GF-D8 (cell line): ENCODE measurements at regions not wholly inside any gene's neighbourhood (a gene's known extent, or its start where the extent isn't known, plus 50 kb on each side); places are given as distances from the start of the nearest gene placed in this dataset.
"Not testable (repeated sequence)": the region's sequence is repeated elsewhere in the genome, so short reads cannot be mapped to it uniquely, and the experiment has no call there.

ENCODE experiments used
- DNase-seq: peaks from one replicate; lab custom pipeline; 2025; lab: John Stamatoyannopoulos, UW

GRCh38 chr1:79302380-79302930 lies 295.9 kb upstream of the ADGRL4 start:
- DNase-seq: no peak

GRCh38 chr1:79295967-79296366 lies 289.4 kb upstream of the ADGRL4 start:
- DNase-seq: no peak

GRCh38 chr1:79293611-79294010 lies 287.1 kb upstream of the ADGRL4 start:
- DNase-seq: no peak

GRCh38 chr1:79290927-79291474 lies 284.5 kb upstream of the ADGRL4 start:
- no peak for DNase-seq

GRCh38 chr1:79287982-79288381 lies 281.5 kb upstream of the ADGRL4 start:
- DNase-seq: no peak

GRCh38 chr1:79285667-79286066 lies 279.1 kb upstream of the ADGRL4 start:
- no peak for DNase-seq

- DNase-seq: no peak
Observed at GRCh38 chr1:79283451-79283850, 276.9 kb upstream of the ADGRL4 start.

- DNase-seq: no peak
Observed at GRCh38 chr1:79281442-79281841, 274.9 kb upstream of the ADGRL4 start.

GRCh38 chr1:79271759-79272158 lies 265.2 kb upstream of the ADGRL4 start:
- DNase-seq: no peak

- no peak for DNase-seq
Observed at GRCh38 chr1:79264975-79265818, 258.7 kb upstream of the ADGRL4 start.

- DNase-seq: no peak
Observed at GRCh38 chr1:79264285-79264684, 257.8 kb upstream of the ADGRL4 start.

GRCh38 chr1:79262745-79263258 lies 256.3 kb upstream of the ADGRL4 start:
- DNase-seq: no peak

- DNase-seq: no peak
Observed at GRCh38 chr1:79259390-79260336, 253.1 kb upstream of the ADGRL4 start.

GRCh38 chr1:79255421-79255820 lies 248.9 kb upstream of the ADGRL4 start:
- no peak for DNase-seq

- no peak for DNase-seq
Observed at GRCh38 chr1:79252598-79252997, 246.1 kb upstream of the ADGRL4 start.

GRCh38 chr1:79239840-79240239 lies 233.3 kb upstream of the ADGRL4 start:
- no peak for DNase-seq

- no peak for DNase-seq
Observed at GRCh38 chr1:79235301-79236002, 228.9 kb upstream of the ADGRL4 start.

GRCh38 chr1:79232818-79233217 lies 226.3 kb upstream of the ADGRL4 start:
- DNase-seq: no peak

GRCh38 chr1:79230751-79231150 lies 224.2 kb upstream of the ADGRL4 start:
- DNase-seq: not testable (repeated sequence)

- DNase-seq: no peak
Observed at GRCh38 chr1:79226963-79227362, 220.4 kb upstream of the ADGRL4 start.

GRCh38 chr1:79224537-79224936 lies 218.0 kb upstream of the ADGRL4 start:
- no peak for DNase-seq
